ENCODE measurements at regions not wholly inside any gene's neighbourhood (a gene's known extent, or its start where the extent isn't known, plus 50 kb on each side); places are given as distances from the start of the nearest gene placed in this dataset.

DNA sequence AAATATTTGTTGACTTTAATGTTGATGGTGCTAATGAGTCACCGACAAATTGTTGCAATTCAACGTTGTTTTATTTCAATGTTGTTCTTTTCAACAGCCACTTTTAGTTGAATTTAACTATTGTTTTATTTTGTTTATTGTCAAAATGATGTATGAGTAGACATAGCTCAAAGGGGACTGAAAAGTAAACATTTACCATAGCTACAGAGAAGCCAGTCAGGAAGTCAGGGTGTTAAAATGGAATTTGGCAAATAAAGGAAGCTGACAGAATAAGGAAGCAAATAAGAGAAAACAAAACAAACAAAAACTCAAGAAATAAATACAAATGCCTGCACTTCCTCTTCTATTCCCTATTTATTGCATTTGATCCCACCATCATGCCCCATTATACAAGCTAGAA, 648.4 kb upstream of the HTR2C start:
- Histone ChIP-seq H3K9ac (ENCODE audit: insufficient read length, low read depth) (no peak overlapping the region), H3K9me3 (ENCODE audit: insufficient read depth, low read length) (no peaks in the 10 kb centered on the region), H3K36me3 (ENCODE audit: insufficient read depth, insufficient read length, low read length) (no peaks in the 10 kb centered on the region), H3K4me3 (ENCODE audit: insufficient read length, low read depth) (no peak overlapping the region), H3K4me1 (ENCODE audit: insufficient read depth, insufficient read length) (no peaks in the 10 kb centered on the region), H3K27me3 (ENCODE audit: insufficient read depth, insufficient read length) (no peaks in the 10 kb centered on the region)
- no peak for DNase-seq (ENCODE audit: low read depth, low spot score)
- no peak for TF ChIP-seq ZNF274 (IDR thresholded peaks at IDR 0.05; ENCODE audit: low read depth, low read length)
- TF ChIP-seq SUZ12 (IDR thresholded peaks at IDR 0.05; ENCODE audit: extremely low read depth, insufficient read depth, insufficient read length): no peak

DNA sequence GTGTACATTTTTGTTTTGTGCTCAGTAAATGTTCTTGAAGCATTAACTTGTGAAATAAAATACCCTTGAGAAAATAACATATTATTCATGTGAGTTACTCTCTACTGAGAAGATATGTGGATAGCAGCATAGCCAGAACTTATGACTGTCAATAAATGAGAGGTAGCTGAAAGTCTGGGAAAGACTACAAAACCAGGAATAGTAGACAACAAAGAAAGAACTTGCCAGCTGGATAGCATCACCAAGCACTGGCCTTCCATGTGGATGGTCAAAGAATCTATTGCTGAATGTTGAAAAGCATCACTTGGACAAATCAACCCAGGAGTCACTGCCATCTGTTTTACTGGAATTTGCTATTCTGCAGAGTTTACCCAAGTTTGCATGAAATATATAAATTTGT, 650.0 kb upstream of the HTR2C start:
- no peaks in the 10 kb centered on the region for H3K27me3 ChIP-seq (ENCODE audit: insufficient read depth, insufficient read length)
- no peak overlapping the region for H3K4me3 ChIP-seq (ENCODE audit: insufficient read length, low read depth)
- no peaks in the 10 kb centered on the region for H3K9me3 ChIP-seq (ENCODE audit: insufficient read depth, low read length)
- no peak overlapping the region for H3K9ac ChIP-seq (ENCODE audit: insufficient read length, low read depth)
- no peak for DNase-seq (ENCODE audit: low read depth, low spot score)
- no peaks in the 10 kb centered on the region for H3K36me3 ChIP-seq (ENCODE audit: insufficient read depth, insufficient read length, low read length)
- TF ChIP-seq SUZ12 (IDR thresholded peaks at IDR 0.05; ENCODE audit: extremely low read depth, insufficient read depth, insufficient read length) (no peak), ZNF274 (IDR thresholded peaks at IDR 0.05; ENCODE audit: low read depth, low read length) (no peak), YY1 (IDR thresholded peaks at IDR 0.05; ENCODE audit: insufficient read depth, insufficient read length) (no peak)
- no peaks in the 10 kb centered on the region for H3K4me1 ChIP-seq (ENCODE audit: insufficient read depth, insufficient read length)

DNA sequence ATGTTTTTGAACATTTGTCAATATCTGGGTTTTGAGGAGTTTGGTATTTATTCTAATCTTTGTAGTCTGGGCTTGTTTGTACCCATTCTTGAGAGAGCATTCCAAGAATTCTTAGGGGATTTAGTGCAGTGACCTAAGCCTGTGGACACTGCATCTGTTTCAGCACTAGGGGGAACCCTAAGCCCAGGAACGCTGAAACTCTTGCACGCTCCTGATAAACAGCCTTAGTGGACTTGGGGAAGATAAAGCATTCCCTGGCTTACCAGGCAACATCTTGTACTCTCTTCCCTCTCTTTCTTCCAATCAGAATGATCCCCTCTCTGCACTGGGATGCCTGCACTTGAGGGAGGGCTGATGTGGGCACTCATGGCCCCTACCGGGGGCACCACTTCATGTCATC, 654.9 kb upstream of the HTR2C start:
- no peaks in the 10 kb centered on the region for H3K36me3 ChIP-seq (ENCODE audit: insufficient read depth, insufficient read length, low read length)
- no peak overlapping the region for H3K4me3 ChIP-seq (ENCODE audit: insufficient read length, low read depth)
- no peak overlapping the region for H3K9ac ChIP-seq (ENCODE audit: insufficient read length, low read depth)
- TF ChIP-seq ZNF274 (IDR thresholded peaks at IDR 0.05; ENCODE audit: low read depth, low read length) (no peak), SUZ12 (IDR thresholded peaks at IDR 0.05; ENCODE audit: extremely low read depth, insufficient read depth, insufficient read length) (no peak), YY1 (IDR thresholded peaks at IDR 0.05; ENCODE audit: insufficient read depth, insufficient read length) (no peak)
- no peaks in the 10 kb centered on the region for H3K4me1 ChIP-seq (ENCODE audit: insufficient read depth, insufficient read length)
- peak; percentile 75 for DNase-seq (ENCODE audit: low read depth, low spot score)
- H3K9me3 ChIP-seq (ENCODE audit: insufficient read depth, low read length): peaks cover 7% of the 10 kb centered on the region; the same call in 1 of the 2 replicates
- H3K27me3 ChIP-seq (ENCODE audit: insufficient read depth, insufficient read length): no peaks in the 10 kb centered on the region

DNA sequence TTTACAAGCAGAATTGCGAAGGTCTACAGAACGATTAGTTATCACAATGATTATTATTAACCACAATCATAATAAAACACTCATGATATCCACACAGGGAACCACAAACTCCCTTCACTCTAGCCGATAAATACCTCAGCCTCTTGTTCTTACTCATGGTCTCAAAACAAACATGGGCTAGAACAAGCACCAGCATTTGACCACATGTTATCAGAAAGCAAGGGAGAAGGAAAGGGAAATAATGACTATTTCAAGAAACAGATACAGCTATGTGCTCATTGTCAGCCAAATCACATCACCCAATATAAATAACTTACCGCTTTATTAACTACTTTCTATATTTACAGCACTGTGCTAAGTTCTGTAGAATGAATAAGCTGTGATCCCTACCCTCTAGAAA, 663.2 kb upstream of the HTR2C start:
- H3K4me3 ChIP-seq (ENCODE audit: insufficient read length, low read depth): no peak overlapping the region
- DNase-seq (ENCODE audit: low read depth, low spot score): no peak
- no peaks in the 10 kb centered on the region for H3K36me3 ChIP-seq (ENCODE audit: insufficient read depth, insufficient read length, low read length)
- TF ChIP-seq SUZ12 (IDR thresholded peaks at IDR 0.05; ENCODE audit: extremely low read depth, insufficient read depth, insufficient read length) (no peak), ZNF274 (IDR thresholded peaks at IDR 0.05; ENCODE audit: low read depth, low read length) (no peak), YY1 (IDR thresholded peaks at IDR 0.05; ENCODE audit: insufficient read depth, insufficient read length) (no peak)
- H3K9ac ChIP-seq (ENCODE audit: insufficient read length, low read depth): no peak overlapping the region
- no peaks in the 10 kb centered on the region for H3K9me3 ChIP-seq (ENCODE audit: insufficient read depth, low read length)
- H3K4me1 ChIP-seq (ENCODE audit: insufficient read depth, insufficient read length): no peaks in the 10 kb centered on the region
- H3K27me3 ChIP-seq (ENCODE audit: insufficient read depth, insufficient read length): no peaks in the 10 kb centered on the region

DNA sequence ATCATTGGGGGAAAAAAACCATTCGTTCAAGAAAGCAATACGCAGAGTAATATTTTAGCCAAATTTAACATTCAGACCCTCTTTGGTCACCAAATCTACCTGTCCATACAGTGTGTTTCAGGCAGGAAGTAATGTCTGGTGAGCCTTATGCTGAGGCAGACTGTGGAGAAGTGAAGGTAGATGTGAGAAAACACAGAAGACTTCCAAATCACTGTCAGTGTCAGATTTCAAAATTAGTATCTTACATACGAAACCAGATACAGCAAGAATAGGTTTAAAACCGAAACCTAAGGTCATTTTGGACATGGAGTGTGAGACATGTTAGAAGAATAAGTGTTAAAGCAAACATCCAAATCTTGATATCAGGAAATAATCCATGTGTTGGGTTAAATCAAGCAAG, 664.5 kb upstream of the HTR2C start:
- Histone ChIP-seq H3K27me3 (ENCODE audit: insufficient read depth, insufficient read length) (no peaks in the 10 kb centered on the region), H3K9me3 (ENCODE audit: insufficient read depth, low read length) (no peaks in the 10 kb centered on the region), H3K4me3 (ENCODE audit: insufficient read length, low read depth) (no peak overlapping the region), H3K36me3 (ENCODE audit: insufficient read depth, insufficient read length, low read length) (no peaks in the 10 kb centered on the region), H3K4me1 (ENCODE audit: insufficient read depth, insufficient read length) (no peaks in the 10 kb centered on the region), H3K9ac (ENCODE audit: insufficient read length, low read depth) (no peak overlapping the region)
- no peak for DNase-seq (ENCODE audit: low read depth, low spot score)
- TF ChIP-seq SUZ12 (IDR thresholded peaks at IDR 0.05; ENCODE audit: extremely low read depth, insufficient read depth, insufficient read length) (no peak), YY1 (IDR thresholded peaks at IDR 0.05; ENCODE audit: insufficient read depth, insufficient read length) (no peak), ZNF274 (IDR thresholded peaks at IDR 0.05; ENCODE audit: low read depth, low read length) (no peak)

DNA sequence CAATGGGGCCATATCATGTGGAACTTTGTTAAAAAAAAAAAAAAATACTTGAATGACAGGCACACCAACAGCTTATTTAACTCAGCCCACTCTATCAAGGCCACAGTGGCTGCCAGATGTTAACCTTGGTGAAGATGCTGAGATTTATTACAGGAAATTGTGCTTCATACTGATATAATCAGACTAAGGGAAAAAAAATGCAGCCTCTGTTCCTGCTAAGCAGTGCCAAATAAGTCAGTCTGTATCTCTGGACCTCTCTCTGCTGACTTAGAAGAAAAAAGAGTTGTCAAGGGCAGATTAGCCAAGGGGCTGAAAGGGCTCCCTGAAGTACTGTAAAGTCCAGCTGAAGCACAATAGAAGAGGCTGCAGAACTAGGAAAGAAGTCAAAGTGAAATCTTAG, 677.7 kb upstream of the HTR2C start:
- DNase-seq (ENCODE audit: low read depth, low spot score): no peak
- no peaks in the 10 kb centered on the region for H3K9me3 ChIP-seq (ENCODE audit: insufficient read depth, low read length)
- no peaks in the 10 kb centered on the region for H3K36me3 ChIP-seq (ENCODE audit: insufficient read depth, insufficient read length, low read length)
- no peak overlapping the region for H3K9ac ChIP-seq (ENCODE audit: insufficient read length, low read depth)
- H3K4me3 ChIP-seq (ENCODE audit: insufficient read length, low read depth): no peak overlapping the region
- no peaks in the 10 kb centered on the region for H3K27me3 ChIP-seq (ENCODE audit: insufficient read depth, insufficient read length)
- TF ChIP-seq SUZ12 (IDR thresholded peaks at IDR 0.05; ENCODE audit: extremely low read depth, insufficient read depth, insufficient read length) (no peak), YY1 (IDR thresholded peaks at IDR 0.05; ENCODE audit: insufficient read depth, insufficient read length) (no peak), ZNF274 (IDR thresholded peaks at IDR 0.05; ENCODE audit: low read depth, low read length) (no peak)
- no peaks in the 10 kb centered on the region for H3K4me1 ChIP-seq (ENCODE audit: insufficient read depth, insufficient read length)

DNA sequence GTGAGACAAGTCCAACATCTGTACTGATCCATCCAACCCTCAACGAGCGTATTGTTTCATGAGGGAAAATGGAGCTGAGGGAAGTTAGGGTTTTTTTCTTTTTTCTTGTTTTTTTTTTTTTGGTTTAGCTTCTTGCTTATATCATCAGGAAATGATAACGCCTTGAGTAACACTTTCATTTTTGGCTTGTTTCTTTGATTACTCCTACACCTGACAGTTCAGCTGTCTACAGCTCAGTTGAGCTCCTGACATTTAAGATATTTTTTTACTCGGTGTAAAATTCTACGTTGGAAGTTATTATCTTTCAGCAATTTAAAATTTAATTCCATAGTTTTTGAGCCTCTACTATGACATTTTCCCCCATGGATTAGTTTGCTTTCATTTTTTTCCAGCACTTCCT, 691.0 kb upstream of the HTR2C start:
- Histone ChIP-seq H3K4me1 (ENCODE audit: insufficient read depth, insufficient read length) (no peaks in the 10 kb centered on the region), H3K27me3 (ENCODE audit: insufficient read depth, insufficient read length) (no peaks in the 10 kb centered on the region), H3K9me3 (ENCODE audit: insufficient read depth, low read length) (no peaks in the 10 kb centered on the region), H3K36me3 (ENCODE audit: insufficient read depth, insufficient read length, low read length) (no peaks in the 10 kb centered on the region), H3K4me3 (ENCODE audit: insufficient read length, low read depth) (no peak overlapping the region), H3K9ac (ENCODE audit: insufficient read length, low read depth) (no peak overlapping the region)
- TF ChIP-seq YY1 (IDR thresholded peaks at IDR 0.05; ENCODE audit: insufficient read depth, insufficient read length) (no peak), SUZ12 (IDR thresholded peaks at IDR 0.05; ENCODE audit: extremely low read depth, insufficient read depth, insufficient read length) (no peak), ZNF274 (IDR thresholded peaks at IDR 0.05; ENCODE audit: low read depth, low read length) (no peak)
- DNase-seq (ENCODE audit: low read depth, low spot score): no peak

DNA sequence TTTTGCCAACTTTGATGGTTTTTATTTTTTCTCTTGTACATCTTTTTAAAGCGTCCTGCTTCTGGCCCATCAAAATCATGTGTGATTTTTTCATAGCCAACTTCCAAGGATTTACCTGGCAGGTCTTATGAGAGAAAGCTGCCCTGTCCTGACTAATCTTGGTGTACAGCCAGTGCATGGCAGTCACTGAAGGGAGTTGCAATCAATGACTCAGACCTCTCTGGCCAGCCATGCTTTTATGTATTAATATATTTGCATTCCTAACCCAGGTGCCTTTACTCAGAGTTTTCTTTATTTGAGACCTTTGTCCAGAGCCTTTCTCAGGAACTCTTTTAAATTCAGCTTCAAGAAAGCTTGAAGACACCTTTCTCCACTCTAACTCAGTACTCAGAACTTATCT, 691.5 kb upstream of the HTR2C start:
- Histone ChIP-seq H3K9ac (ENCODE audit: insufficient read length, low read depth) (no peak overlapping the region), H3K4me3 (ENCODE audit: insufficient read length, low read depth) (no peak overlapping the region), H3K27me3 (ENCODE audit: insufficient read depth, insufficient read length) (no peaks in the 10 kb centered on the region), H3K4me1 (ENCODE audit: insufficient read depth, insufficient read length) (no peaks in the 10 kb centered on the region), H3K9me3 (ENCODE audit: insufficient read depth, low read length) (no peaks in the 10 kb centered on the region), H3K36me3 (ENCODE audit: insufficient read depth, insufficient read length, low read length) (no peaks in the 10 kb centered on the region)
- DNase-seq (ENCODE audit: low read depth, low spot score): no peak
- TF ChIP-seq YY1 (IDR thresholded peaks at IDR 0.05; ENCODE audit: insufficient read depth, insufficient read length) (no peak), SUZ12 (IDR thresholded peaks at IDR 0.05; ENCODE audit: extremely low read depth, insufficient read depth, insufficient read length) (no peak), ZNF274 (IDR thresholded peaks at IDR 0.05; ENCODE audit: low read depth, low read length) (no peak)
